Coronary artery (tissue), 2 donors: ENCODE measurements at regions not wholly inside any gene's neighbourhood (a gene's known extent, or its start where the extent isn't known, plus 50 kb on each side); places are given as distances from the start of the nearest gene placed in this dataset.

ENCODE experiments used
- DNase-seq: peaks from one replicate; pipeline ENCODE4 v3.0.0-alpha.2; 2017; ENCODE audit warnings: low spot score
- H3K27ac ChIP-seq, 2 donors: fragments of 200-600 bp; sonication (generic); one replicate each; pipeline ENCODE4 v1.5.1; 2016 to 2019
- H3K4me3 ChIP-seq: fragments of 200-600 bp; sonication (generic); 2 replicates; pipeline ENCODE4 v1.5.1; 2016; ENCODE audit warnings: mild to moderate bottlenecking, moderate library complexity
- TF ChIP-seq, protein P1 (sequence below): fragments of 200-600 bp; sonication (generic); IDR thresholded peaks from one replicate; pipeline ENCODE4 v1.5.1; 2019; ENCODE audit warnings: antibody characterized with exemption

GRCh38 chr6:166764473-166765233 is 137.6 kb upstream of the RPS6KA2 start:
- no peak overlapping the region for H3K4me3 ChIP-seq
- no peak for DNase-seq
- no peak overlapping the region for H3K27ac ChIP-seq
- TF ChIP-seq, protein P1, sequence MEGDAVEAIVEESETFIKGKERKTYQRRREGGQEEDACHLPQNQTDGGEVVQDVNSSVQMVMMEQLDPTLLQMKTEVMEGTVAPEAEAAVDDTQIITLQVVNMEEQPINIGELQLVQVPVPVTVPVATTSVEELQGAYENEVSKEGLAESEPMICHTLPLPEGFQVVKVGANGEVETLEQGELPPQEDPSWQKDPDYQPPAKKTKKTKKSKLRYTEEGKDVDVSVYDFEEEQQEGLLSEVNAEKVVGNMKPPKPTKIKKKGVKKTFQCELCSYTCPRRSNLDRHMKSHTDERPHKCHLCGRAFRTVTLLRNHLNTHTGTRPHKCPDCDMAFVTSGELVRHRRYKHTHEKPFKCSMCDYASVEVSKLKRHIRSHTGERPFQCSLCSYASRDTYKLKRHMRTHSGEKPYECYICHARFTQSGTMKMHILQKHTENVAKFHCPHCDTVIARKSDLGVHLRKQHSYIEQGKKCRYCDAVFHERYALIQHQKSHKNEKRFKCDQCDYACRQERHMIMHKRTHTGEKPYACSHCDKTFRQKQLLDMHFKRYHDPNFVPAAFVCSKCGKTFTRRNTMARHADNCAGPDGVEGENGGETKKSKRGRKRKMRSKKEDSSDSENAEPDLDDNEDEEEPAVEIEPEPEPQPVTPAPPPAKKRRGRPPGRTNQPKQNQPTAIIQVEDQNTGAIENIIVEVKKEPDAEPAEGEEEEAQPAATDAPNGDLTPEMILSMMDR, result no peak

GRCh38 chr6:166763606-166764472 is 136.8 kb upstream of the RPS6KA2 start:
- Histone ChIP-seq H3K27ac (no peak overlapping the region), H3K4me3 (no peak overlapping the region)
- TF ChIP-seq, protein P1, result no peak
- DNase-seq, result no peak

- DNase-seq, result no peak
- Histone ChIP-seq H3K27ac (no peak overlapping the region), H3K4me3 (no peak overlapping the region)
- TF ChIP-seq, protein P1, result no peak
Measured at GRCh38 chr6:166761801-166762200, 134.8 kb upstream of the RPS6KA2 start.

DNA sequence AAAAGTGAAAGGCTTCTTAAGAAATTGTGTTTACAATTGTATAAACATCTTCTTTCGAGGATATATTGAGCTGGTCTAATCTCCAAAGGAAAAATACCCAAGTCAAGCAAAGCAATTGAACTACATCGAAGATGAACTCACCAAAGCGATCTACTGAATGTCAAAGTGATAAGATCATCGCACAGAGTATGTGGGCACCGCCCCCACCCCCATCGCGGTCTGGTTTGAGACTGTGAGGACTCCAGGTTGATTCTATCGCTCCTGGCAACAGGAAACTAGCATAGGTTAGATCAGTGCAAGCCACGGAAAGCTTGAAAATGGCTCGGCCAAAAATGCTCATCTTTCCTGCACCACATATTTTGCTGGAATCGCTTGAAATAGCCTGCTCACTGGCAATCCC is 133.2 kb upstream of the RPS6KA2 start:
- TF ChIP-seq, protein P1, result no peak

DNA sequence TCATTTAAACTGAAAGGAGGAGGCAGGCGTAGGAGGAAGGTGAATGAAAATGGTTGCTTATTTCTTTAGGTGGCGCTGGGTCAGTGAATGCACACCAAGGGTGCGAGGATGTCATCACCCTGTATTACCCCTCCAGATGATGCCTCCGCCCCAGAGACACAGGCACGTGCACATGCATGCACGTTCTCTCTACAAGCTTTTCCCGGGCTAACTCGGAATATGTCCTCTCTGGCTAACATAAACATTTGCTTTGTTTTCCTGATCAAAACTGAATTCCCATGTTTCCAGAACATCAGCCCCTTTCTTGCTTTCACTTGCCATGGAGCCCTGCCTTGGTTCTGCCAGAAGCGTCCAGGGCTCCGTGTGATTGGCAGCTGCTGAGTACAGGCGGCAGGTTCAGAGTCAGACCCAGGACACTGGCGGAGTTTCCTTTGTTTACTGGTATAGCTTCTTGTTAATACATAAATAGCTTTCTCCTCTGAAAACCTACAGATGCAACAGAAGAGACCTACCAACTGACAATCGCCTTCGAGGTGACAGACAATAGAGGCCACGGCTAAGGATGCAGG is 131.2 kb upstream of the RPS6KA2 start:
- H3K4me3 ChIP-seq, result no peak overlapping the region
- DNase-seq, result no peak
- no peak overlapping the region for H3K27ac ChIP-seq
- TF ChIP-seq, protein P1, result no peak

More for the DNA sequence above, 133.2 kb upstream of the RPS6KA2 start:
- Histone ChIP-seq H3K27ac (no peak overlapping the region), H3K4me3 (no peak overlapping the region)
- no peak for DNase-seq

DNA sequence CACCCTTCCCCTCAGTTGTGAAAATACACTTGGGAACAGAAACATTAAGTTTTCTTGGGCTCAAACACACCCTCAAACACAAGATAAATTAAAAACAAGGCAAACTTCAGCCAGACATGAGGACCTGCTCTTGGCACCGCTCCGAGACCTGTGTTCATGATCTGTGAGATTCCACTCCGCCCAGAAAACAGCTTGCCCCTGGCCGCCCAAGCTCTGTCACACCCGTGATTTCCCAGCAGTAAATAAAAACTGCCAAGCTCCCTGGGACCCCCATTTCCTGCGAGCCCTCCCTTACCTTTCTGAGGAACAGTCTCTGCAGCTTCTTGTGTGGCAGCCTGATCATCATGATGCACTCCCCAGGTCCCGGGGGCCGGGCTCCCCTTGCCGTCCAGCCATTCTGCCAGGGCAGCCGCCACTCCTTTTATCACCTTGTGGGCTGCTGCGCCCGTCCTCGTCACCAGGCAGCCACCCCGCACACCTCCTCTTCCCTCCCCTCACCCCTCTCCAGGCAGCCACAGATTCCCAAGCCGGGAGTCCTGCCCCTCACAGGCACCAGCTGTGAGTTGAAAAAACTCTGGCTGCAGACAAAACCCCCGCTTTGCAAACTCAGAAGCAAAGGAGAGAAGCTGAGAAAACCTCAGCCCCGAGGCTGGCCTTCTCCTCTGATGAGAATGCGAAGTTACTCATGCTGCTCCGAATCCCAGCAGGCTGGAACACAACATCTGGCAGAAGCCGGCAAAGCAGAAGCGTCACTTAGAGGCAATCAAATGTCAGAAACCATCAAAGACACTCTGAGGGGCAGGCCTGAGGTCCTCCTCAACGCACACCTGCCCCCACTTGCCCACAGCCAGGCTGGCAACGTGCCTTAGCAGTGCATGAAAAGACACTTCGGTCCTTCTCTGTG is 130.4 kb upstream of the RPS6KA2 start:
- Histone ChIP-seq H3K27ac (no peak overlapping the region), H3K4me3 (no peak overlapping the region)
- TF ChIP-seq, protein P1, result no peak
- no peak for DNase-seq
